Thyroid gland (tissue), 4 donors: ENCODE measurements at regions not wholly inside any gene's neighbourhood (a gene's known extent, or its start where the extent isn't known, plus 50 kb on each side); places are given as distances from the start of the nearest gene placed in this dataset.

ENCODE experiments used
- CTCF ChIP-seq, 6 experiments: fragments of 200-600 bp in 3 of 6; fragments of 450-650 bp in 3 of 6; sonication (generic) in 3 of 6; IDR thresholded peaks; one replicate each; pipeline ENCODE4 v1.5.1; 2016 to 2019; ENCODE audit warnings: antibody characterized with exemption in 6 of 6, mild to moderate bottlenecking in 2 of 6, inconsistent platforms in 1 of 6, moderate library complexity in 1 of 6
- POLR2A ChIP-seq, 2 donors: fragments of 450-650 bp; IDR thresholded peaks; one replicate each; pipeline ENCODE4 v1.6.1; 2017; ENCODE audit warnings: antibody characterized with exemption in 2 of 2, mild to moderate bottlenecking in 2 of 2, moderate library complexity in 1 of 2

- TF ChIP-seq POLR2A (IDR thresholded peaks at IDR 0.05) (no peak), CTCF (IDR thresholded peaks at IDR 0.05) (no peak)
Observed at GRCh38 chr18:68439642-68440041, 275.3 kb downstream of the TMX3 start.
